Type B pancreatic cell (in vitro differentiated cells): ENCODE measurements at regions not wholly inside any gene's neighbourhood (a gene's known extent, or its start where the extent isn't known, plus 50 kb on each side); places are given as distances from the start of the nearest gene placed in this dataset.

Source experiments
- DNase-seq: peaks from one replicate; pipeline ENCODE4 v3.0.0; 2021; ENCODE audit warnings: mixed read lengths; ENCODE audit not compliant: unreplicated experiment; ENCODE audit errors: extremely low spot score
- H3K27ac Mint-ChIP-seq: 2 replicates; pipeline ENCODE4 v1.8.0; 2021; ENCODE audit warnings: mild to moderate bottlenecking, mixed read lengths
- H3K27me3 Mint-ChIP-seq: 2 replicates; pipeline ENCODE4 v1.8.0; 2021; ENCODE audit warnings: mixed read lengths
- H3K36me3 Mint-ChIP-seq: 2 replicates; pipeline ENCODE4 v1.8.0; 2021; ENCODE audit warnings: mixed read lengths
- H3K4me1 Mint-ChIP-seq: one replicate; pipeline ENCODE4 v1.8.0; 2021; ENCODE audit warnings: mixed read lengths; ENCODE audit not compliant: unreplicated experiment
- H3K4me3 Mint-ChIP-seq: 2 replicates; pipeline ENCODE4 v1.8.0; 2021; ENCODE audit warnings: mild to moderate bottlenecking, mixed read lengths
- H3K9me3 Mint-ChIP-seq: 2 replicates; pipeline ENCODE4 v1.8.0; 2021; ENCODE audit warnings: mixed read lengths
- CTCF ChIP-seq: fragments of 200-600 bp; sonication (generic); conservative IDR thresholded peaks from 2 replicates; pipeline ENCODE4 v1.5.0; 2021; ENCODE audit warnings: antibody characterized with exemption, mild to moderate bottlenecking

GRCh38 chrX:43003204-43003565 is 225.2 kb upstream of the PPP1R2C start:
- no peaks in the 10 kb centered on the region for H3K36me3 Mint-ChIP-seq
- no peak overlapping the region for H3K4me3 Mint-ChIP-seq
- H3K27me3 Mint-ChIP-seq = no peaks in the 10 kb centered on the region
- no peak overlapping the region for H3K27ac Mint-ChIP-seq
- no peak for TF ChIP-seq CTCF
- no peaks in the 10 kb centered on the region for H3K9me3 Mint-ChIP-seq
- H3K4me1 Mint-ChIP-seq = no peaks in the 10 kb centered on the region
- DNase-seq = no peak

- Mint-ChIP-seq H3K4me1 (no peaks in the 10 kb centered on the region), H3K36me3 (no peaks in the 10 kb centered on the region), H3K9me3 (peaks cover 4% of the 10 kb centered on the region), H3K27ac (no peak overlapping the region), H3K27me3 (no peaks in the 10 kb centered on the region), H3K4me3 (no peak overlapping the region)
- TF ChIP-seq CTCF = no peak
- DNase-seq = no peak
Observed at GRCh38 chrX:43003939-43004338, 226.0 kb upstream of the PPP1R2C start.

- no peak for TF ChIP-seq CTCF
- Mint-ChIP-seq H3K4me3 (no peak overlapping the region), H3K4me1 (no peaks in the 10 kb centered on the region), H3K9me3 (peaks cover 4% of the 10 kb centered on the region), H3K27ac (no peak overlapping the region), H3K27me3 (no peaks in the 10 kb centered on the region), H3K36me3 (no peaks in the 10 kb centered on the region)
- no peak for DNase-seq
Observed at GRCh38 chrX:43005561-43005960, 227.6 kb upstream of the PPP1R2C start.

- H3K27me3 Mint-ChIP-seq = no peaks in the 10 kb centered on the region
- H3K9me3 Mint-ChIP-seq = peaks cover 4% of the 10 kb centered on the region
- no peak for TF ChIP-seq CTCF
- H3K4me3 Mint-ChIP-seq = no peak overlapping the region
- no peaks in the 10 kb centered on the region for H3K36me3 Mint-ChIP-seq
- H3K4me1 Mint-ChIP-seq = no peaks in the 10 kb centered on the region
- DNase-seq = no peak
- no peak overlapping the region for H3K27ac Mint-ChIP-seq
Observed at GRCh38 chrX:43008356-43008755, 230.4 kb upstream of the PPP1R2C start.

GRCh38 chrX:43016021-43016420 is 238.1 kb upstream of the PPP1R2C start:
- H3K36me3 Mint-ChIP-seq = no peaks in the 10 kb centered on the region
- H3K4me1 Mint-ChIP-seq = peaks cover 5% of the 10 kb centered on the region

More at GRCh38 chrX:43016021-43016420, 238.1 kb upstream of the PPP1R2C start:
- H3K9me3 Mint-ChIP-seq = peaks cover 5% of the 10 kb centered on the region
- no peak for DNase-seq
- no peak overlapping the region for H3K4me3 Mint-ChIP-seq
- no peak overlapping the region for H3K27ac Mint-ChIP-seq
- no peak for TF ChIP-seq CTCF
- no peaks in the 10 kb centered on the region for H3K27me3 Mint-ChIP-seq
